ENCODE measurements at regions not wholly inside any gene's neighbourhood (a gene's known extent, or its start where the extent isn't known, plus 50 kb on each side); places are given as distances from the start of the nearest gene placed in this dataset.

DNA sequence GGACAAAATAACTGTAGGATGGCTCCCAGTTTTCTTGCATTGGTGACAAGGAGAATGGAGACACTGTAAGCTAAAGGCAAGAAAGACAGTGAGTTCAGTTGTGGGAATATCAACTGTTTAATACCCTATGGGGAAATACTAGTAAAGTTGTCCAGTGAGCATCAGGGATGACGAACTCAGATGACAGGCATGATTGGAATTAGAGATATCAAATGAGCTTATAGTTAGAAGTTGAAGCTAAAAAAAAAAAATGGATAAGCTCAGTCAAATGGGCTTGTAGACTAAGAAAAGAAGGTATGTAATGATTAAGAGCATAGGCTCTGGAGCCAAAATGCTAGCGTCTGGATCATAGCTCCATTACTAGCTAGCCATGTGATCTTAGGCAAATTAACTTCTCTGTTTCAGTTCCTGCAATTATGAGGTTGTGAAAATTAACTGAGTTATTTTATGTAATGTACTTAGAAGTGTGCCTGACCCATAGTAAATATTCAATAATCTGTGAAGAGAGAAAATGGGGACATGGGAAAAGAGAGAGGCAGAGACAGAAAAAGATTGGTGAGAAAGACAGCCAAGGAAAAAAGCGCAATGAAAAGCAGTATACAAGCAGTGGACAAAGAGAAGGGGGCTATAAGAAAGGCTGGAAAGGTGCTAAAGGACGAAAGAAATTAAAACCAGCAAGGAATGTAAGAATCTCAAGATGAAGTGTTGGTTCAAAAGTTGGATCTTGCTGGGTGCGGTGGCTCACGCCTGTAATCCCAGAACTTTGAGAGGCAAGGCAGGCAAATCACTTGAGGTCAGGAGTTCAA lies 95.7 kb upstream of the SLC39A10 start:
- Histone ChIP-seq H3K79me2 (ENCODE audit: control insufficient read depth, insufficient read depth, low read length) (no peaks in the 10 kb centered on the region), H3K9me1 (replicated peaks; ENCODE audit: control insufficient read depth, extremely low read depth, insufficient read depth, low read length) (no peaks in the 10 kb centered on the region), H3K27ac (ENCODE audit: insufficient read depth, low read depth, low read length) (no peak overlapping the region), H3K4me1 (ENCODE audit: control insufficient read depth, extremely low read depth, insufficient read depth, low read length) (no peaks in the 10 kb centered on the region), H4K20me1 (replicated peaks; ENCODE audit: control insufficient read depth, extremely low read depth, insufficient read depth, low read length) (no peaks in the 10 kb centered on the region), H3K4me3 (replicated peaks in 1 of 3; ENCODE audit: insufficient read depth in 1 of 3, low read depth in 1 of 3, low read length in 3 of 3) (no peak overlapping the region), H2AFZ (ENCODE audit: low read depth, low read length) (no peak overlapping the region), H3K27me3 (ENCODE audit: control insufficient read depth in 2 of 2, insufficient read depth in 2 of 2, low read length in 2 of 2) (no peaks in the 10 kb centered on the region), H3K4me2 (ENCODE audit: insufficient read depth, low read length) (no peak overlapping the region), H3K9me3 (replicated peaks; ENCODE audit: control insufficient read depth, insufficient read depth, low read length) (no peaks in the 10 kb centered on the region), H3K36me3 (ENCODE audit: control insufficient read depth in 2 of 2, extremely low read depth in 1 of 2, insufficient read depth in 2 of 2, low read length in 2 of 2) (no peaks in the 10 kb centered on the region), H3K9ac (replicated peaks; ENCODE audit: extremely low read depth, insufficient read depth, low read length) (no peak overlapping the region)
- BruUV-seq (replicated peaks): no TSS peak
- DNase-seq (ENCODE audit: low read depth, low spot score) (no peak), FAIRE-seq (no peak)
- POLR2A ChIA-PET: no interaction called here
- dilution Hi-C loops (cut with MboI; ENCODE audit: extremely low pct_ligation_motif_present, low sequenced_read_pairs) (no loop called here), intact Hi-C loops (cut with micrococcal nuclease) (no loop called here)
- CTCF ChIA-PET: interaction anchor here (1.2 to 1.8 kb wide), 2 partner anchors 20 to 99 kb away, joined by 3 to 4 read pairs; no protein-coding TSS in a partner anchor
- TF ChIP-seq, protein P1, sequence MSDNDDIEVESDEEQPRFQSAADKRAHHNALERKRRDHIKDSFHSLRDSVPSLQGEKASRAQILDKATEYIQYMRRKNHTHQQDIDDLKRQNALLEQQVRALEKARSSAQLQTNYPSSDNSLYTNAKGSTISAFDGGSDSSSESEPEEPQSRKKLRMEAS (IDR thresholded peaks at IDR 0.05; ENCODE audit: insufficient read depth, insufficient read length): no peak
- TF ChIP-seq GATA2 (IDR thresholded peaks at IDR 0.05; ENCODE audit: insufficient read depth, insufficient read length, low read depth, low read length) (peak; percentile 37), EZH2 (IDR thresholded peaks at IDR 0.05; ENCODE audit: borderline replicate concordance, low read depth, low read length, severe bottlenecking) (no peak)
- TF ChIP-seq, protein P2, sequence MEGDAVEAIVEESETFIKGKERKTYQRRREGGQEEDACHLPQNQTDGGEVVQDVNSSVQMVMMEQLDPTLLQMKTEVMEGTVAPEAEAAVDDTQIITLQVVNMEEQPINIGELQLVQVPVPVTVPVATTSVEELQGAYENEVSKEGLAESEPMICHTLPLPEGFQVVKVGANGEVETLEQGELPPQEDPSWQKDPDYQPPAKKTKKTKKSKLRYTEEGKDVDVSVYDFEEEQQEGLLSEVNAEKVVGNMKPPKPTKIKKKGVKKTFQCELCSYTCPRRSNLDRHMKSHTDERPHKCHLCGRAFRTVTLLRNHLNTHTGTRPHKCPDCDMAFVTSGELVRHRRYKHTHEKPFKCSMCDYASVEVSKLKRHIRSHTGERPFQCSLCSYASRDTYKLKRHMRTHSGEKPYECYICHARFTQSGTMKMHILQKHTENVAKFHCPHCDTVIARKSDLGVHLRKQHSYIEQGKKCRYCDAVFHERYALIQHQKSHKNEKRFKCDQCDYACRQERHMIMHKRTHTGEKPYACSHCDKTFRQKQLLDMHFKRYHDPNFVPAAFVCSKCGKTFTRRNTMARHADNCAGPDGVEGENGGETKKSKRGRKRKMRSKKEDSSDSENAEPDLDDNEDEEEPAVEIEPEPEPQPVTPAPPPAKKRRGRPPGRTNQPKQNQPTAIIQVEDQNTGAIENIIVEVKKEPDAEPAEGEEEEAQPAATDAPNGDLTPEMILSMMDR (IDR thresholded peaks at IDR 0.05; ENCODE audit: extremely low read depth in 1 of 2, insufficient read depth in 1 of 2, low read depth in 1 of 2, low read length in 2 of 2): no peak

Data from endothelial cell of umbilical vein (primary cell).